NCI-H345 treated with DMSO at 0.1 percent for 48 hours (cell line): ENCODE measurements at regions not wholly inside any gene's neighbourhood (a gene's known extent, or its start where the extent isn't known, plus 50 kb on each side); places are given as distances from the start of the nearest gene placed in this dataset.
"Not testable (repeated sequence)": the region's sequence is repeated elsewhere in the genome, so short reads cannot be mapped to it uniquely, and the experiment has no call there.

ENCODE experiments used
- DNase-seq: peaks from one replicate; lab custom pipeline; 2025; ENCODE audit not compliant: unreplicated experiment; lab: John Stamatoyannopoulos, UW

GRCh38 chr12:34301251-34302130 is 279.2 kb downstream of the ALG10 start:
- no peak for DNase-seq

DNA sequence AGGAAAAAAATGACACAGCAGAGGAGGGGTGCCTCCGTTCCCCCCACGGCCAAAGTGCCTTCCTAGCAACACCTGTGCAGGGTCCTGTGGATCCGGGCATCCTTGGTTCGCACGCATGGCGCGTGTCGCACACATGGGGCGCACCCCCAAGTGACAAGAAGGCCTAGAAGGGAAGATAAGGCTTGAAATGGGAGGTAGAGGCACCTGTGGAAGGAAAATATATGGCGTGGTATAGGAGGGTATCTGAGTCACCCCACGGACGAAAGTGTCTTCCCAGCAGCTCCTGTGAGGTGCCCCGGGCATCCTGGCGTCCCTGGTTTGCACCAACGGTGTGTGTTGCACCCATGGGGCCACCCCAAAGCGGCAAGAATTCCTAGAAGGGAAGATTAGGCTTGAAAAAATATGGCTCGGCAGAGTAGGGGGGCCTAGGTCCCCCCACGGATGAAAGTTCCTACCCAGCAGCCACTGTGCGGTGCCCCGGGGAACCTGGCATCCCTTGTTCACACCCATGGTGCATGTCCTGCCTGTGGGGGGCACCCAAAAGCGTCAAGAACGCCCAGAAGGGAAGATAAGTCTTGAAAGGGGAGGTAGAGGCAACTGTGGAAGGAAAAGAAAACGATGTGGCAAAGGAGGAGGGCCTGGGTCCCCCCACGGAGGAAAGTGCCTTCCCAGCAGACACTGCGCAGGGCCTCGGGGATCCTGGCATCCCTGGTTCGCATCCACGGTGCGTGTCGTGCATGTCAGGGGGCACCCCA is 280.0 kb downstream of the ALG10 start:
- DNase-seq = no peak

GRCh38 chr12:34303091-34303870 is 281.0 kb downstream of the ALG10 start:
- no peak for DNase-seq

DNA sequence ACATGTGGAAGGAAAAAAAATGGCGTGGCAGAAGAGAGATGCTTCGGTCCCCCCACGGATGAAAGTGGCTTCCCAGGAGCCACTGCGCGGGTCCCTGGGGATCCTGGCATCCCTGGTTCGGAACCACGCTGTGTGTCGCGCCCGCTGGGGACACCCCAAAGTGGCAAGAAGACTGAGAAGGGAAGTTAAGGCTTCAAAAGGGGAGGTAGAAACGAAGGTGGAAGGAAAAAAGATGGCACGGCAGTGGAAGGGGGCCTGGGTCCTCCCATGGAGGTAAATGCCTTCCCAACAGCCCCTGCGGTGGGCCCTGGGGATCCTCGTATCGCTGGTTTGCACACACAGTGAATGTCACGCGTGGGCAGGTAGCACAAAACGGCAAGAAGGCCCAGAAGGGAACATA is 281.7 kb downstream of the ALG10 start:
- no peak for DNase-seq

GRCh38 chr12:34304546-34304945 is 282.2 kb downstream of the ALG10 start:
- no peak for DNase-seq

- no peak for DNase-seq
Observed at GRCh38 chr12:34305176-34305575, 282.9 kb downstream of the ALG10 start.

DNA sequence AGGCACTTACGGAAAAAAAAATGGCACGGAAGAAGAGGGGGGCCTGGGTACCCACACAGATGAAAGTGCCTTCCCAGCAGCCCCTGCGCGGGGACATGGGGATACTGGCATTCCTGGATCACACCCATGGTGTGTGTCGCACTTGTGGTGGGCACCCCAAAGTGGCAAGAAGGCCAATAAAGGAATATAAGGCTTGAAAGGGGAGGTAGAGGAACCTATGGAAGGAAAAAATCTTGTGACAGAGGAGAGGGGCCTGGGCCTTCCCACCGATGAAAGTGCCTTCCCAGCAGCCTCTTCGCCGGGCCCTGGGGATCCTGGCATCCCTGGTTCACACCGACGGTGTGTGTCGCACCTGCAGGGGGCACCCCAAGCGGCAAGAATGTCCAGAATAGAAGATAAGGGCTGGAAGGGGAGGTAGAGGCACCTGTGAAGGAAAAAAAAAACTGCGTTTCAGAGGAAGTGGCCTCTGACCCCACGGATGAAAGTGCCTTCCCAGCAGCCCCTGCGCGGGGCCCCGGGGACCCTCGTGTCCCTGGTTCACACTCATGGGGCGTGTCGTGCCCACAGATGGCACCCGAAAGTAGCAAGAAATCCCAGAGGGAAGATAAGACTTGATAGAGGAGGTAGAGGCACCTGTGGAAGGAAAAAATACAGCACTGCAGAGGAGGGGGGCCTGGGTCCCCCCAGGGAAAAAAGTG is 284.0 kb downstream of the ALG10 start:
- no peak for DNase-seq

- DNase-seq = not testable (repeated sequence)
Observed at GRCh38 chr12:34309806-34310804, 287.8 kb downstream of the ALG10 start.

DNA sequence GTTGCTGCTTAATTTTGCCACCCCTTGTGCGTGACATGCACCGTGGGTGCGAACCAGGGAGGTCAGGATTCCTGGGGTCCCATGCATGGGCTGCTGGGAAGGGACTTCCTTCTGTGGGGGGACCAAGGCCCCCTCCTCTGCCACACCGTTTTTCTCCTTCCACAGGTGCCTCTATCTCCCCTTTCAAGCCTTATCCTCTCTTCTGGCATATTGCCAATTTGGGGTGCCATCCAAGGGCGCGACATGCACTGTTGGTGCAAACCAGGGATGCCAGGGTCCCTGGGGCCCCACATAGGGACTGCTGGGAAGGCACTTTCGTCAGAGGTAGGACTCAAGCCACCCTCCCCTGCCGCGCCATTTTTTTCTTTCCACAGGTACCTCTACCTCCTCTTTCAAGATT is 289.0 kb downstream of the ALG10 start:
- DNase-seq = no peak

- DNase-seq = no peak
Observed at GRCh38 chr12:34327671-34328070, 305.4 kb downstream of the ALG10 start.

DNA sequence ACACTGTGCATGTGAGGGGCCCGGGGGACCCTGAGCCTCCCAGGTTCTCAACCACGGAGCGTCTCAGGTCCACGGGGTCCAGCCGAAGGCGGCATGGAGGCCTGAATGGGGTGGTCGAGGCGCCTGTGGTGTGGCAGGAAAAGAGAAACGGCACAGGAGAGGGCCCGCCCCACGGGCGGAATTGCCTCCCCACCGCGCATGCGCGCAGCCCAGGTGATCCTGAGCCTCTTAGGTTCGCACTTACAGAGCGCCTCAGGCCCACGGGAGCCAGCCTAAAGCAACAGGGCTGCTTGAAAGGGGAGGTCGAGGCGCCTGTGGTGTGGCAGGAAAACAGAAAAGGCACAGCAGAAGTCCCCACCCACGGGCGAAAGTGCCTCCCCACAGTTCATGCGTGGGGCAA is 311.0 kb downstream of the ALG10 start:
- no peak for DNase-seq

DNA sequence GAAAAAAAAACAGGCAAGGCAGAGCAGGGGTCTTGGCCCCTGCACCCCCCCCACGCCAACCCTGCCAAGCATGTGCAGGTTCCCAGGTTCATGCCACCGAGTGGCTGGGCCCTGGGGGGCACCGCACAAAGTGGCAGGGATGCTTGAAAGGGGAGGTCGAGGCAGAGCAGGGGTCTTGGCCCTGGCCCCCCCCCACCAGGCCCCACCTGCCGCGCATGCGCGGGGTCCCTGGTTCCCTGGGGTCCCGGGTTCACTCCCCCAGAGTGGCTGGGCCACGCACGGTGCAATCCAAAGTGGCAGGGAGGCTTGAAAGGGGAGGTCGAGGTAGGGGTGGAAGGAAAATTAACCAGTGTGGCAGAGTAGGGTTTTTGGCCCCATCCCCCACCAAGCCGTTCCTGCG is 312.2 kb downstream of the ALG10 start:
- no peak for DNase-seq

DNA sequence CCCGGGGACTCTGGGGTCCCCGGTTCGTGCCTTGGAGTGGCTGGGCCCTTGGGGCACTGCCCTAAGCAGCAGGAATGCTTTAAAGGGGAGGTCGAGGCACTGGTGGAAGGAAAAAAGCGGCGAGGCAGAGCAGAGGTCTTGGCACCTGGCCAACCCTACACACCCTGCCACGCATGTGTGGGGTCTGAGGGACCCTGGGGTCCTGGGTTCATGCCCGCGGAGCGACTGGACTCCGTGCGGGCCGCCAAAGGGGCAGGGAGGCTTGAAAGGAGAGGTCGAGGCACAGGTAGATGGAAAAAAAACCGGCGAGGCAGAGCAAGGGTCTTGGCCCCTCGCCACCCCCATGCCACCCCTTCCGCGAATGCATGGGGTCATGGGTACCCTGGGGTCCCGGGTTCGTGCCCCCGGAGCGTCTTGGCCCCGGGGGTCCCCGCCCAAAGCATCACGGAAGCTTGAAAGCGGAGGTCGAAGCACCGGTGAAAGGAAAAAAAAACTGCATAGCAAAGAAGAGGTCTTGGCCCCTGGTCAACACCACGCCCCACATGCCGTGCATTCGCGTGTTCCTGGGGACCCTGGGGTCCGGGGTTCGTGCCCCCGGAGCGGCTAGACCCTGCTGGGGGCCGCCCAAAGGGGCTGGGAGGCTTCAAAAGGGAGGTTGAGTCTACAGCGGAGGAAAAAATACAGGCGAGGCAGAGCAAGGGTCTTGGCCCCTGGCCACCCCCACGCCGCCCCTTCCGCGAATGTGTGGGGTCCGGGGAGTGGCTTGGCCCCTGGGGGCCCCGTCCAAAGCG is 312.9 kb downstream of the ALG10 start:
- no peak for DNase-seq

- DNase-seq = no peak
Observed at GRCh38 chr12:34335819-34336262, 313.5 kb downstream of the ALG10 start.

DNA sequence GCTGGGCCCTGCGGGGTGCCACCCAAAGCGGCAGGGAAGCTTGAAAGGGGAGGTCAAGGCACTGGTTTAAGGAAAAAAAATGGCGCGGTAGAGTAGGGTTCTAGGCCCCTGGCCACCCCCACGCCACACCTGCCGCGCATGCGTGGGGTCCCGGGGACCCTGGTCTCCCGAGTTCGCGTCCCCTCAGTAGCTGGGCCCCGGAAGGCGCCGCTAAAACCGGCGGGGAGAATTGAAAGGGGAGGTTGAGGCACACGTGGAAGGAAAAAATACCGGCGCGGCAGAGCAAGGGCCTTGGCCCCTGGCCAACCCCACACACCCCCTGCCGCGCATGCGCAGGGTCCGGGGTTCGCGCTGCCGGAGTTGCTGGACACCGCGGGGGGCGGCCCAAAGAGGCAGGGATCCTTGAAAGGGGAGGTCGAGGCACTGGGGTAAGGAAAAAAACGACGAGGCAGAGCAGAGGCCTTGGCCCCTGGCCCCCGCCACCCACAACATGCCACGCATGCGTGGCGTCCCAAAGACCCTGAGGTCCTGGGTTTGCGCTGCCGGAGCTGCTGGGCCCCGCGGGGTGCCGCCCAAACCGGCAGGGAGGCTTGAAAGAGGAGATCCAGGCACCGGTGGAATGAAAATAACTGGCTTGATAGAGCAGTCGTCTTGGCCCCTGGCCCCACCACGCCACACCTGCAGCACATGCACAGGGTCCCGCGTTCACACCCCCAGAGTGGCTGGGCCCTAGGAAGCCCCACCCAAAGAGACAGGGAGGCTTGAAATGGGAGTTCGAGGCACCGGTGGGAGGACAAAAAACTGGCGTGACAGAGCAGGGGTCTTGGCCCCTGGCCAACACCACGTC is 314.5 kb downstream of the ALG10 start:
- no peak for DNase-seq

GRCh38 chr12:34338751-34339150 is 316.5 kb downstream of the ALG10 start:
- DNase-seq = no peak

- no peak for DNase-seq
Observed at GRCh38 chr12:34339922-34340321, 317.6 kb downstream of the ALG10 start.
